ENCODE measurements at regions not wholly inside any gene's neighbourhood (a gene's known extent, or its start where the extent isn't known, plus 50 kb on each side); places are given as distances from the start of the nearest gene placed in this dataset.

DNA sequence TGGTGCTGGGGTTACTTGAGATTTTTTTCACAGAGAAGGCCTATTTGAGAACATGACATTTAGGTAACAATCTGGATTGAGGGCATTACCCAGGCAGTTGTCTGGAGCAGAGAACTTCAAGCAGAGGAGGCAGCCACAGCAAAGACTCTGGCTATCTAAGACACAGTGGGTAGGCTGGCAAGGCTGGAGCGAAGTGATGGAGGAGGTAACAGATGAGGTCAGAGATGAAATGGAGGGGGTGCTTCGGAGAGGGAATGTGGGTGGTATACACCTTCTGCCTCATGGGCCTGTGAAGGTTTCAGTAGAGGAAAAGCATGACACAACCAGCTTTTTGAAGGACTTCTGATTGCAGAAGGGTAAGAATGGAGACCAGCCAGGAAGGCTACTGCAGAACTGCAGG, 65.9 kb downstream of the TMEM174 start:
- TF ChIP-seq, protein P1, sequence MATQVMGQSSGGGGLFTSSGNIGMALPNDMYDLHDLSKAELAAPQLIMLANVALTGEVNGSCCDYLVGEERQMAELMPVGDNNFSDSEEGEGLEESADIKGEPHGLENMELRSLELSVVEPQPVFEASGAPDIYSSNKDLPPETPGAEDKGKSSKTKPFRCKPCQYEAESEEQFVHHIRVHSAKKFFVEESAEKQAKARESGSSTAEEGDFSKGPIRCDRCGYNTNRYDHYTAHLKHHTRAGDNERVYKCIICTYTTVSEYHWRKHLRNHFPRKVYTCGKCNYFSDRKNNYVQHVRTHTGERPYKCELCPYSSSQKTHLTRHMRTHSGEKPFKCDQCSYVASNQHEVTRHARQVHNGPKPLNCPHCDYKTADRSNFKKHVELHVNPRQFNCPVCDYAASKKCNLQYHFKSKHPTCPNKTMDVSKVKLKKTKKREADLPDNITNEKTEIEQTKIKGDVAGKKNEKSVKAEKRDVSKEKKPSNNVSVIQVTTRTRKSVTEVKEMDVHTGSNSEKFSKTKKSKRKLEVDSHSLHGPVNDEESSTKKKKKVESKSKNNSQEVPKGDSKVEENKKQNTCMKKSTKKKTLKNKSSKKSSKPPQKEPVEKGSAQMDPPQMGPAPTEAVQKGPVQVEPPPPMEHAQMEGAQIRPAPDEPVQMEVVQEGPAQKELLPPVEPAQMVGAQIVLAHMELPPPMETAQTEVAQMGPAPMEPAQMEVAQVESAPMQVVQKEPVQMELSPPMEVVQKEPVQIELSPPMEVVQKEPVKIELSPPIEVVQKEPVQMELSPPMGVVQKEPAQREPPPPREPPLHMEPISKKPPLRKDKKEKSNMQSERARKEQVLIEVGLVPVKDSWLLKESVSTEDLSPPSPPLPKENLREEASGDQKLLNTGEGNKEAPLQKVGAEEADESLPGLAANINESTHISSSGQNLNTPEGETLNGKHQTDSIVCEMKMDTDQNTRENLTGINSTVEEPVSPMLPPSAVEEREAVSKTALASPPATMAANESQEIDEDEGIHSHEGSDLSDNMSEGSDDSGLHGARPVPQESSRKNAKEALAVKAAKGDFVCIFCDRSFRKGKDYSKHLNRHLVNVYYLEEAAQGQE (IDR thresholded peaks at IDR 0.05) = no peak
- no peak for TF ChIP-seq ZNF302 (CRISPR knock-in tag; IDR thresholded peaks at IDR 0.05)
- TF ChIP-seq, protein P2, sequence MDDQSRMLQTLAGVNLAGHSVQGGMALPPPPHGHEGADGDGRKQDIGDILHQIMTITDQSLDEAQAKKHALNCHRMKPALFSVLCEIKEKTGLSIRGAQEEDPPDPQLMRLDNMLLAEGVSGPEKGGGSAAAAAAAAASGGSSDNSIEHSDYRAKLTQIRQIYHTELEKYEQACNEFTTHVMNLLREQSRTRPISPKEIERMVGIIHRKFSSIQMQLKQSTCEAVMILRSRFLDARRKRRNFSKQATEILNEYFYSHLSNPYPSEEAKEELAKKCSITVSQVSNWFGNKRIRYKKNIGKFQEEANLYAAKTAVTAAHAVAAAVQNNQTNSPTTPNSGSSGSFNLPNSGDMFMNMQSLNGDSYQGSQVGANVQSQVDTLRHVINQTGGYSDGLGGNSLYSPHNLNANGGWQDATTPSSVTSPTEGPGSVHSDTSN (IDR thresholded peaks at IDR 0.05) = no peak
- TF ChIP-seq, protein P3, sequence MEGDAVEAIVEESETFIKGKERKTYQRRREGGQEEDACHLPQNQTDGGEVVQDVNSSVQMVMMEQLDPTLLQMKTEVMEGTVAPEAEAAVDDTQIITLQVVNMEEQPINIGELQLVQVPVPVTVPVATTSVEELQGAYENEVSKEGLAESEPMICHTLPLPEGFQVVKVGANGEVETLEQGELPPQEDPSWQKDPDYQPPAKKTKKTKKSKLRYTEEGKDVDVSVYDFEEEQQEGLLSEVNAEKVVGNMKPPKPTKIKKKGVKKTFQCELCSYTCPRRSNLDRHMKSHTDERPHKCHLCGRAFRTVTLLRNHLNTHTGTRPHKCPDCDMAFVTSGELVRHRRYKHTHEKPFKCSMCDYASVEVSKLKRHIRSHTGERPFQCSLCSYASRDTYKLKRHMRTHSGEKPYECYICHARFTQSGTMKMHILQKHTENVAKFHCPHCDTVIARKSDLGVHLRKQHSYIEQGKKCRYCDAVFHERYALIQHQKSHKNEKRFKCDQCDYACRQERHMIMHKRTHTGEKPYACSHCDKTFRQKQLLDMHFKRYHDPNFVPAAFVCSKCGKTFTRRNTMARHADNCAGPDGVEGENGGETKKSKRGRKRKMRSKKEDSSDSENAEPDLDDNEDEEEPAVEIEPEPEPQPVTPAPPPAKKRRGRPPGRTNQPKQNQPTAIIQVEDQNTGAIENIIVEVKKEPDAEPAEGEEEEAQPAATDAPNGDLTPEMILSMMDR (IDR thresholded peaks at IDR 0.05) = no peak
- TF ChIP-seq ESRRA (IDR thresholded peaks at IDR 0.05; ENCODE audit: borderline replicate concordance, low read length) = no peak
- no peak for TF ChIP-seq RNF2 (IDR thresholded peaks at IDR 0.05; ENCODE audit: borderline replicate concordance, low read depth)
- no peak for TF ChIP-seq EHF (CRISPR knock-in tag; IDR thresholded peaks at IDR 0.05)
- no peak for TF ChIP-seq POLR2A (IDR thresholded peaks at IDR 0.05; ENCODE audit: low read length)
- TF ChIP-seq KDM5A (IDR thresholded peaks at IDR 0.05) = no peak
- TF ChIP-seq RFX5 (IDR thresholded peaks at IDR 0.05) = no peak
- TF ChIP-seq SMC3 (IDR thresholded peaks at IDR 0.05) = no peak
- TF ChIP-seq FOSL2 (IDR thresholded peaks at IDR 0.05) = no peak
- no peak for TF ChIP-seq FOSL2 (CRISPR knock-in tag; IDR thresholded peaks at IDR 0.05)

Measured in A549 (cell line).